HG03045 (cell line): ENCODE measurements at regions not wholly inside any gene's neighbourhood (a gene's known extent, or its start where the extent isn't known, plus 50 kb on each side); places are given as distances from the start of the nearest gene placed in this dataset.
"Not testable (repeated sequence)": the region's sequence is repeated elsewhere in the genome, so short reads cannot be mapped to it uniquely, and the experiment has no call there.

ENCODE experiments used
- ATAC-seq: cut with Tn5 transposase; IDR thresholded peaks from one replicate; pipeline ENCODE4 v1.9.1; 2021; ENCODE audit warnings: mild to moderate bottlenecking, moderate library complexity; ENCODE audit not compliant: unreplicated experiment

DNA sequence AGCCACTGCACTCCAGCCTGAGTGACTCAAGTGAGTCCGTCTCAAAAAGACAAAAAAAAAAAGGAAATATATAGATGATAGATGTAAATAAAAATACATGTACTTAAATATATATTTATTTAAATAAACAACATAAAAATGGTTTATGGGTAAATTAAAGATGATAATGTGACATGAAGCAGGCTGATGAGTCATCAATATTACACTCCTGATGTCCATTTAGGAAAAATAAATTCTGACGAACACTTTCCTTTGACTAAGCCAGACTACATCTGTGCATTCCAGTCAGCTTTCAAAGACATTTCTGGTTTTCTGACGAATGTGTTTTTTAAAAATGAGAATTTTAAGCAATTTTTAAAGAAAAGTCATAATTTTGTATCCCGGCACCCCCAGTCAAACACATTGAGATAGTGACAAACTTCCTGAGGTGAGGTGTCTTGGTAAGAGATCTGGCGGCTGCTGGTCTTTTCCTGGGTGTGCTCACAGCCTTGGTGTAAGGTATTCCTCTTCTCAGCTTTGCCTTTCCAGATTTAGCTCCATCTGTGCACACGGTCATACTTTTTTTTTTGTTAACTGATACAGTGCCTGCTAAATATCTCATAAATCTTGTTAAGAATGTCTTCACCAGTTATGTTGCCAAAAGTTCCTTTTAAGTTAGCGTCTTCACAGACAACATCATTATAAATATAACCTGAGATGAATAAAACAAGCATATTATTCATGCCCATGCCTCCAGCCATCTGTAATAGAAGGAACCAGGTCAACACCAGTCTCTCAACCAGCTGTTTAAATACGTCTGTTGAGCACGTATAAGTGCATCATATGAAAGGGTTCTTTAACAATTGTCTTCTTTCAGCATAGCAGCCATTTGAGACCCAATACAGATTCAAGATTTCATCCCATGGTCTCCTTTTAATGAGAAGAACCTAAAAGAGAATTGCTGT is 214.5 kb upstream of the PLD5 start:
- no peak for ATAC-seq

DNA sequence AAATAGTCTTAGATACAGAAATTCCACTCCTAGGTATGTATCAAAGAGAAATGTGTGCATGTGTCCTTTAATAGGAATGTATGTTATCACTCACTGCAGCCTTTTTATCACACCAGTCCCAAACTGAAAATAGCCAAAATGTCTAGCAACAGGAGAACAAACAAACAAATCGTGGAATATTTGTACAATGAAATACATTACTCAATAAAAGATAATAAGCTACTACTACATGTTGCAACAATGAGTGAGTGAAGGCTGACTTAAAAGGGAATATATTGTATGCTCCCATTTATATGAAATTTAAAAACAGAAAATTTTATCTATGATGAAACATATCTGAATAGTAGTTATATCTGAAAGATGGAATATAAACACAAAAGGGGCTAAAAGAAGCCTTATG is 212.1 kb upstream of the PLD5 start:
- no peak for ATAC-seq

DNA sequence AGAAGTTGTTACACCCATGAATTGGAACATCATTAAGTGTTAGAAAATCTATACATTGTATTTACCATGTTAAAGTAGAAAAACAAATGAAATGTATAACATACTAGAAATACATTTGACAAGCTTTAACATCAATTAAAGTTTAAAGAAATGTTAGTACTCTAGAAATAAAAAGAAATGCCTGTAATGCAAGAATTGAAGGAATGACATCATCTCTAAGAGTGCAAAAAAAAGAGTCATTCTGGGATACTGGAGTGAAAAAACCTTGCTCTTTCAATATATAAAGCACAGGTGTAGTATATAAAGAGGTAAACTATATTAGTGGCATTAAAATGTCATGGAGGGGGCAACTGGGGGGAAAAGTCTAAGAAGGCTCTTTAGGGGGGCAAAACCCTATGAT is 210.8 kb upstream of the PLD5 start:
- no peak for ATAC-seq

DNA sequence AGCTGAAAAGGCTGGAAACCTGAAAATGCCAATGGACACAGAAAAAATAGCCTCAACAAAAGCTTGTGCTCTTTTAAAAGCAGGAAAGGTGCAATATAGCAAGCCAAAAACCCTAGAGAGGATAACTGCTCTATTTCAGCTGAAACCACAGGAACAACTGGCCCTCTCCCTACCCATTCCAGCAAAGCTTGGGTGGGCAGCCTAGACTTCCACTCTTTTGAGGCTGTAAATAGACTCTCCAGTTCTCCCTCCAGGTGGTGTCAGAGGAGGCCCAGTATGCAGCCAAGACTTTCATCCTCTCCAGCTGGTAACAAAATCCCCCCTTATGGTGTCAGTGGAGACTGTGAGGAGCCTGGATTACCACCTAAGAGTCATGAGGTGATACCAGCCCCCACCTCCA is 206.9 kb upstream of the PLD5 start:
- no peak for ATAC-seq

DNA sequence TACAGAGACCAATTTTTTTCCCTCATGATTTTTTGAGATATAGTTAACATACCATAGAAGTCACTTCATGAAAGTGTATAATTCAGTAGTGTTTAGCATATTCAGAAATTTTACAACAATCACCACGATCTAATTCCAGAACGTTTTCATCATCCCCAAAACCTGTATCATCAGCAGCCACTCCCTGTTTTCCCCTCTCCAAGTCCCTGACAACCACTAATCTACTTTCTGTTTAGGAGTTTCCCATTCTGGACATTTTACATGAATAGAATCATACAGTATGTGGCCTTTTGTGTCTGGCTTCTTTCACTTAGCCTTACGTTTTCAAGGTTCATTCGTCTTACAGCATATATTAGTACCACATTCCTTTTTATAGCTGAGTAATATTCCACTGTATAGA is 204.2 kb upstream of the PLD5 start:
- no peak for ATAC-seq

DNA sequence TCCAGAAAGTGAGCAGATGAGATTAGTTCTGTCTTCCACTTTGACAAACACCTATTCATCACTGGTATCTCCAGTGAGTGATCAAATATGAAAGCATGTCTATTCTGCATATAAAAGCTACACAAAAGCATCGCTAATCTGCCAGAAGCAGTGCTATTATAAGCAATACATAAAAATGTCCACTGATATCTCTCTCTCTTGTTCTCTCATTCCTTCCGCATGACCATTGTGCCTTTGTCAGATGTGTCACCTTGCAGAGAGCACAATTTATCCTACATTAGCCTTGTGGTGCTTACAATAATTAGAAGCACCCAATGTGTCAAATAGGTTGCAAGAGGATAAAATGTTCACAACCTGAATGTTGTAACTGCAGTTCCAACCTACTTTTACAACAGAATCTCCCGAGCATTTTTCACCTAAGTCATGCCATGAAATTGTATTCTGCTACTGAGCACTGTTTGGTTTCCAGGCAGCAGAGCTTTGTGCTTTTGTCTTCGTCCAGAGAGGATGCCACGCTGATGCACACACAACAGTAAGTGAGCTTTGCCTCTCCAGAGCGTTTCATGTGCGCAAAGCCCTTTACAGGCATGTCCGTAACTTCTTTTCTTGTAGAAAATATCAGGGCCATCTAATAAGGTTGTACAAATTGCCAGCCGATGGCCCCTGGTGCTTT is 198.7 kb upstream of the PLD5 start:
- ATAC-seq, result no peak

DNA sequence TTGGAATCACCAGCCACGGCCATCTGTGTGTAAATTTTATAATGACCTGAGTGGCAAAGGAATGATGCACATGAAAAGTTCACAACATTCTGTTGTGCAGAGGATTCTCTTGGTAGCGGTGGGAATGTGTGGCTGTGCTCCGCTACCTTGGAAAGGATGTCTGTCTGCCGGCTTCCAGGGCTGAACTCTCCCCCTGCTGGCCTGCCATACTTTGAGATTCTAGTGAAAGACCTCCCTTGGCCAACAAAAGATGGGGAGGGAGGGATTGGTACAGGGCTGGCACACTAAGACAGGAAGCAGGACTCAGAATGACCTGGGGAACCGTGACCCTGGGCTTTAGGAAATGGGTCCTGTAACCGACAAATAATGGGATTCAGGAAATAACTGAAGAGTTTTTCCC is 194.5 kb upstream of the PLD5 start:
- no peak for ATAC-seq

DNA sequence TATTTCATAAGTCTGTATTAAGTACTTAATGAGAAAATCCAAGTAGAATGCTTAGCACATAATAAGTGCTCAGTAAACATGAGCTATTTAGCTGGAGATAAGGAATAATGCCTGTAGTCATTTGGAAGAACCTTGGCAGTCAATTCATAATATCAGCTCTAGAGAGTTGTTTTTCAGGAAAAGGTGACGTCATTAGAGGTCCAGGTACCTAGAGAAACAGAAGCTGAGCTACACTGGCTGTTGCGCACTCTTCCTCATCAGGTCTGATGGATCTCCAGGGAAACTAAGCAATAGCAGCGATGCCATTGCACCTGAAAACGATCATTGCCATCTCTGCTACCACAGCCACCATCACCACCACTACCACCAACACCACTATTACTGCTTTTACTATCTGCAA is 187.8 kb upstream of the PLD5 start:
- no peak for ATAC-seq

DNA sequence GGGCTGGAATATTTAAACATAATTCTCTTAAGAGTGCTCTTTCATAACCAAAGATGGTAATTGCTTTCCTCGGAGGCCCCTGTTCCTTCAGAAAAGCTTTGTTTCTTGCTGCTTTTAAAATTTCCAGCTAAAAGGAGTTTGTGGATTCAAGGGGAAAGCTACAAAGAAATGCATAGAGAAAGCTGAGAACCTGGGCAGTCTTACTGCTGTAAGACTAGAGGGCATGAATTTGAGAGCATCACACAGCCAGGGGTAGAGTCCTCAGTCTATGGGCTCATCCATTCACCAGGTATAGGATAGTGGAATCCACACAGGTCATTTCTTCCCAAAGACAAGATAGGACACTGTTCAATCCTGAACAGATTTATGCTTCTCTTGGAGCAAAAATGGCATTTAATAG is 186.3 kb upstream of the PLD5 start:
- ATAC-seq, result no peak

DNA sequence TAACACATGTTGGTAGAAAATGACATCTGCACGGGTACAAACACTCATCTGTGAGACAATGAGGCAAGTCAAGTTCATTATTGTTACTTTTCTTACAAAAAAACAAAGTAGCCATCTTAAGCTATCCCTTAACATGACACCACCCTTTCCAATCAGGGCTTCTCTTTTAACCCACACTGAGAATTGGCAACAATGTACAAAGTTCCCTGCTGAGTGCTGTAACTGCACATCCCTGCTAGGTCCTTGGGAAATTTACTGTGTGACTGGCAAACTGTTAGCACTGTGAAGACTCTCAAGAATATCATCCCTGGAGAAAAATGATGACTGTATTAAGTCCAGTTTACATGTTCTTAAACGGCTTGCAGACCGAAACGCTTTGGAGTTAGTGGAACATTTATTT is 185.8 kb upstream of the PLD5 start:
- ATAC-seq, result no peak

DNA sequence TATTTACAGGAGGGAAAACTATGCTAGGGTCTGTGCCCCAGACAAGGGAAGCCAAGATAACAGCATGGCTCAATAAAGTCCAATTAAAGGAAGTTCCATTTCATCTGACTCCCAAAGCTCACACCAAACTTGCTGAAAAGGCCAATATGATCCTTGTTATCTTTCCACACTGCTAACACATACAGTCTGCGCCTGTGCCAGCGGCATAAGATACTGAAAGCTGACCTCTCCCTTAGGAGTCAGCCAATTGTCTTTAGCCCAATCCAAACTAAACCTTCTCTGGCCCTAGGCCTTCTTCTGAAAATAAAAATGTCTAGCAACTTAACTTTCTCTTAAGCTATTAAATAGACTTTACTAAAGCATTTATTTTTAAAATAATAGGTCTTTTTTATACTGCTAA is 179.0 kb upstream of the PLD5 start:
- ATAC-seq, result no peak

DNA sequence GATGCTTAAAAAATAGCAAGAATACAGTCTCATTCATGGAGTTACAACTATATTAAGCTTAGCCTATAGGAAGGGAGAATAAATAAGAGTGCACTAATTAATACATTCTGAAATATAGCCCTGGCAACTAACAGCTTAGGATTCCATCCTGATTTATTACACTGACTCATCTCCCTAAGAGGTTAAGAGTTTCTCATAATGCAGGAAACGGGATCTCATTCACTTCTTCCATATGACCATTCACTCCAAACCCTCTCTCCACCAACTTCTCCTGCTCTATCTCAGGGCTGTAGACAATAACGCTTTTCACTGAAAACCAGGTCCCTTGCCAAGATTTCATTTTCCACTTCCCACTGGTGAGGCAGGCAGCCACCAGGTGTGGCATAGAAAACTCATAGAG is 168.5 kb upstream of the PLD5 start:
- no peak for ATAC-seq

DNA sequence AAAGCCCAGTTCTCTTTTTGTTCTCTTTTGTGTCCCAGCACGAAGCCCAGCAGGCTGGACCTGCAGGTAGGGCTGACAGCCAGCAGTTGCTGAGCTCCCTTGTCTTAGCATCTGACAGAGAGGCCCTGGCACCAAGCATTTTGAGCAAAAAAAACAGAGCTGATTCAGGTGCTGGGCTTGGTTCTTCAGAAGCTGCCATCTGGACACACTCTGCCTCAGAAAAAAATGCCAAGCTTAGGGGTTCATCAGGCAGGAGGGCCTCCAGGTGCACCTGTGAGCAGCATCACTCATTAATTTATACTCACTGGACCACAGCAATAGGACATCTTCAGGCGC is 167.1 kb upstream of the PLD5 start:
- ATAC-seq, result no peak

DNA sequence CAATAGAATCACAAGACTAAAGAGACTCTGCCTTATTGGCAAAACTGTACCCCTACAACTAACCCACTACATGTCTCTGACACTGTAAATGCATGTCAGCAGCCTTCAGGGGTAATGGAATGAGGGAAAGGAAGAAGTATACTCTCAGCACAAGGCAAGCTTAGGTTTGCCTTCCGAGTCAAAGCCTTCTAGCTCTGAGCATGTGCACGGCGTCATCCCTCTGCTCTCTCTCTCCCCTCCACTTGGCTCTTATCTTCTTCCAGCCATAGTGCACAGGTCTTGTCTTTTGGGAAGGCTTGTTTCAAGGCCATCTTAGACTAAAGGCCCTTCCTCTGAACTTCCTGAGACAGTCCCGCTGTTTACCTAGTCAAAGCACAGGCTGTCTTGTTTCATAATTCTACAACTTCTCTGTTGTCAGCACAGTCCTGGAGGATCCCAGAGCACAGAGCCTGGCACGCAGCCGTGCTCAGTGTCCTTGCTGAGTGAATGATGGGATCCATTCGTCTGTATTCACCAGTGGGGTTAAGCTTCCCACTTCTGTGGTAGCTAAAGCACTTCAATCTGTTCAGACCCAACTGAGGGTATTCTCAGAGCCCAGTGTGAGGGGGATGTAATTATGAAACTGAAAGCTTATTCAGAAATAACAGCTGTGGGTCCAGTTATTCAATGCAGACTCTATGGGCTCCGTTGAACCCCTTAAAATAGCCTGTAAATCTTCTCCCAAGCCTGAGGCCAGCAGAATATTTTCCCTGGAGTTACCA is 166.5 kb upstream of the PLD5 start:
- no peak for ATAC-seq

DNA sequence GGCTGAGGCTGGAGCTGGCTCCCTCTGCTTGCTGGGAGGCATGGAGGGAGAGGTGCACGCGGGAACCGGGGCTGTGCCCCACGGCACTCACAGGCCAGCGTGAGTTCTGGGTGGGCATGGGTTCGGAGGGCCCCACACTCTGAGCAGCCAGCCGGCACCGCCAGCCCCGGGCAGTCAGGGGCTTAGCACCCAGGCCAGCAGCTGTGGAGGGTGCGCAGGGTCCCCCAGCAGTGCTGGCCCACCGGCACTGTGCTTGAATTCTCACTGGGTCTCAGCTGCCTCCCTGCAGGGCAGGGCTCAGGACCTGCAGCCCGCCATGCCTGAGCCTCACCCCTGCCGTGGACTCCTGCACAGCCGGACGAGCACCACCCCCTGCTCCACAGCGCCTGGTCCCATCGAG is 164.9 kb upstream of the PLD5 start:
- ATAC-seq, result no peak

DNA sequence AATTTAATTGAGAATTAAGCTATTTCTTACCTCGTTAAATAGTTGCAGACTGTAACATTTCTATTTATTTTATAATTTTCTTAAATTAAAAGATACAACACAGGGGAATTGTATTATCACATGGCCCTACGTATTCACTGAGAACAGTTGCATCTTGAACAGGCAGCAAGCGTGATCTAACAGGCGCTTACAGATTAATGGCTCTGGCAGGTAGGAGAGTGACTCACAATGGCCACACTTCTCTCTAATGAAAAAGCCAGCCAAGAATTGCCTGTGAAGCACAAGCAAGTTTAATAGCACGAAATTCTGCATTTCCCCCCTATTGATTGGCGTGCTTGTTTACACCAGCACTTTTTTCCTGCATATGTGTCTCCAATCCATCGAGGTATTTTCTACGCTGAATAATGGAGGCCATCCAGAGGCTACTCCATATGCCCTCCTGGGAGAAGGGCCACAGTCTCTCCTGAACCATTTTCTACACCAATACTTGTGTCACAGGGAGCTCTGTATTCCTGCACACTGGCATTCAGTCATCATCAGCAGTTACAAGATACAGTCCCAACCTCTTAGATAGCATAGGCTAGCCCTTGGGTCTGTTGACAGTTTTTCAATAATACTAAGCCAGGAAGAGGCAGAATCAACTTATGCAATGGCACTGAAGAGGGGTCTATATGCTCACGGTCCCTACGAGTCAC is 150.6 kb upstream of the PLD5 start:
- ATAC-seq, result no peak

DNA sequence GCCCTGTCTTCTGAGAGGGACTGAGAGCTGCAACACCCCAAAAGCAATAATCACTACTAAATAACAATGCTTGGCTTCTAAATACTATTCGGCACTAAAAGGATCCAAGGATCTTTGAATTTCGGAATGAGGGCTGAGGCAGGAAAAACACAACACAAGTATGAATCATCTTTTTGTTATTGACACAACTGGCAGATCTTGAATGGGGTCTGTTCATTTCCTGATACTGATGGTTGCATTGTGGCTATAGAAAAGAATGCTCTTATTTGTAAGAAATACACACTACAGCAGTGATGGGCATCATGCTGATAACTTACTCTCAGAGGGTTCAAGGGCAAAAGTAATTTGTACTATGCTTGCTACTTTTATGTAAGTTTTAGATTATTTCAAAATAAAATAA is 149.2 kb upstream of the PLD5 start:
- ATAC-seq, result no peak

DNA sequence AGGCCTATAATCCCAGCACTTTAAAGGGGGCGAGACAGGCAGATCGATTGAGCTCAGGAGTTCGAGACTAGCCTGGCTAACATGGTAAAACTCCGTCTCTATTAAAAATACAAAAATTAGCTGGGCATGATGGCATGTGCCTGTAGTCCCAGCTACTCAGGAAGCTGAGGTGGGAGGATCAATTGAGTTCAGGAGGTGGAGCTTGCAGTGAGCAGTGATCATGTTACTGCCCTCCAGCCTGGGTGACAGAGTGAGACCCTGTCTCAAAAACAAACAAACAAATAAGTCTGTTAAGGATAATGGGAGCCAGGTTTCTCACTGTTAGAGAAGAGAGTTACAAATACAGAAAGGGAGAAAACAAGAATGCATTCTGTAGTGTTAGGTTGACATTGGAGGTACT is 148.7 kb upstream of the PLD5 start:
- not testable (repeated sequence) for ATAC-seq

DNA sequence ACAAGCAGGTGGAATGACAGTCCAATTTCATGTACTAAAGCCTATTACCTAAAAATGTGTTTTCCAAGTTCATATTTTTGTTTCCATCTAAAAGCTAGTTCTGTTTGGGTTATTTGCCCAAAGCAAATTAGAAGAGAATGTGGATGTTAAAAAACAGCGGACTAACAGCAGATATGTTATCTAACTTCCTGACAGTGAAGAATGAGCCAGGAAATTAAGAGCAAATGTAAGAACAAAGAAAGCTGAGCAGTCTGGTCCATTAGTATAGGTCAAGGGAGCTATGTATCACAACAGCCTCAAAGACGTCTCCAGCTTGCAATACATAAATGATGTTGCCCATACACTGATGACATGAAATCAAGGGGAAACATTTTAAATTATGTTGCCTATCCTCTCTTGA is 145.5 kb upstream of the PLD5 start:
- ATAC-seq, result no peak

DNA sequence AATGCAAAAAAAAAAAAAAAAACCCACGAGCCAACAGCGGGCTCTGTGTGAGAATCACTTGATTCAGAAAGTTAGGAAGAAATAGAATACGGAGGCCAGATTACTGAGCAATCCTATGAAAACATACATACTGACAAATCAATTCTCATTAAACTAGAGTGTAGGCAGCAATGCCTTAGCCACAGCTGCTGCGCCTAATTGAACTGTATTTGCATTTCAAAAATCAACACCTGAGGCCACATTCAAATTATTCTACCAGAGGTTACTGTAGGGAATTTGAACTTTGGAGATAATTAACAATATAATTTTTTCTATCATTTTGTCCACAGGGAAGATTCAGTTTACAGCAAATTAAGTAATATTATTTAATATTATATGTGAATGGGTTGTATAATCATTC is 138.4 kb upstream of the PLD5 start:
- ATAC-seq, result no peak

DNA sequence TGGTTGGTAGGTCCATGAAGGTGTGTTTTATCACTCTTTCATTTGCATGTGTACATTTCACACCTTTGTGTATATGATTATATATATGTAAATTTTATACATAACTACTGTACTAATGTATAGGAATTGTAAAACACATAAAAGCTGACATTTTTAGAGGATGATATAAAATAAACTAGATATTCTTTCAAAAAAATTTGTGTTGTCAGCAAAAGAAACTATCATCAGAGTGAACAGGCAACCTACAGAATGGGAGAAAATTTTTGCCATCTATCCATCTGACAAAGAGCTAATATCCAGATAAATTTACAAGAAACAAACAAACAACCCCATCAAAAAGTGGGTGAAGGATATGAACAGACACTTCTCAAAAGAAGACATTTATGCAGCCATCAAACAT is 129.3 kb upstream of the PLD5 start:
- not testable (repeated sequence) for ATAC-seq
